ENCODE measurements at regions not wholly inside any gene's neighbourhood (a gene's known extent, or its start where the extent isn't known, plus 50 kb on each side); places are given as distances from the start of the nearest gene placed in this dataset.

GRCh38 chr5:63262185-63262981, 683.8 kb downstream of the LRRC70 start:
- Histone ChIP-seq H4K20me1 (ENCODE audit: insufficient read depth, low read length) (no peaks in the 10 kb centered on the region), H3K27ac (ENCODE audit: low read depth, low read length, poor library complexity, severe bottlenecking) (no peak overlapping the region), H3K36me3 (ENCODE audit: insufficient read depth, low read length) (no peaks in the 10 kb centered on the region), H3K9me2 (ENCODE audit: insufficient read depth, low read length) (no peaks in the 10 kb centered on the region), H3K79me2 (ENCODE audit: insufficient read depth, low read depth, low read length) (no peaks in the 10 kb centered on the region), H3K4me2 (ENCODE audit: low read length) (no peak overlapping the region), H2AFZ (ENCODE audit: low read length) (no peak overlapping the region), H3K4me1 (ENCODE audit: insufficient read depth, low read length, poor library complexity, severe bottlenecking) (no peaks in the 10 kb centered on the region), H3K4me3 (ENCODE audit: low read depth, low read length, poor library complexity, severe bottlenecking) (no peak overlapping the region), H3K9me3 (ENCODE audit: low read length) (no peaks in the 10 kb centered on the region)
- DNase-seq (ENCODE audit: low spot score) = no peak
- ChIA-PET POLR2A (no interaction called here), CTCF (ENCODE audit: unreplicated experiment) (no interaction called here)
- no peak for TF ChIP-seq CTCF (conservative IDR thresholded peaks at IDR 0.05; ENCODE audit: low read length)
- TF ChIP-seq EZH2phosphoT487 (IDR thresholded peaks at IDR 0.05; ENCODE audit: borderline replicate concordance, low read depth, low read length) = no peak
- no TSS peak for BruUV-seq (replicated peaks)
- intact Hi-C loops (cut with micrococcal nuclease; ENCODE audit: unreplicated experiment) = no loop called here

GRCh38 chr5:63261695-63262094, 683.1 kb downstream of the LRRC70 start:
- Histone ChIP-seq H3K4me3 (ENCODE audit: low read depth, low read length, poor library complexity, severe bottlenecking) (no peak overlapping the region), H3K36me3 (ENCODE audit: insufficient read depth, low read length) (no peaks in the 10 kb centered on the region), H3K4me1 (ENCODE audit: insufficient read depth, low read length, poor library complexity, severe bottlenecking) (no peaks in the 10 kb centered on the region), H3K79me2 (ENCODE audit: insufficient read depth, low read depth, low read length) (no peaks in the 10 kb centered on the region), H3K9me2 (ENCODE audit: insufficient read depth, low read length) (no peaks in the 10 kb centered on the region), H3K4me2 (ENCODE audit: low read length) (no peak overlapping the region), H4K20me1 (ENCODE audit: insufficient read depth, low read length) (no peaks in the 10 kb centered on the region), H3K9me3 (ENCODE audit: low read length) (no peaks in the 10 kb centered on the region), H3K27ac (ENCODE audit: low read depth, low read length, poor library complexity, severe bottlenecking) (no peak overlapping the region), H2AFZ (ENCODE audit: low read length) (no peak overlapping the region)
- ChIA-PET POLR2A (no interaction called here), CTCF (ENCODE audit: unreplicated experiment) (no interaction called here)
- DNase-seq (ENCODE audit: low spot score) = no peak
- TF ChIP-seq CTCF (conservative IDR thresholded peaks at IDR 0.05; ENCODE audit: low read length) = no peak
- TF ChIP-seq EZH2phosphoT487 (IDR thresholded peaks at IDR 0.05; ENCODE audit: borderline replicate concordance, low read depth, low read length) = no peak
- no TSS peak for BruUV-seq (replicated peaks)
- intact Hi-C loops (cut with micrococcal nuclease; ENCODE audit: unreplicated experiment) = no loop called here

- no peak for TF ChIP-seq CTCF (conservative IDR thresholded peaks at IDR 0.05; ENCODE audit: low read length)
- no peak for TF ChIP-seq EZH2phosphoT487 (IDR thresholded peaks at IDR 0.05; ENCODE audit: borderline replicate concordance, low read depth, low read length)
- no TSS peak for BruUV-seq (replicated peaks)
- CTCF ChIA-PET (ENCODE audit: unreplicated experiment) = no interaction called here
Measured at GRCh38 chr5:63255594-63255993, 677.0 kb downstream of the LRRC70 start.

More at GRCh38 chr5:63255594-63255993, 677.0 kb downstream of the LRRC70 start:
- Histone ChIP-seq H4K20me1 (ENCODE audit: insufficient read depth, low read length) (no peaks in the 10 kb centered on the region), H3K9me2 (ENCODE audit: insufficient read depth, low read length) (no peaks in the 10 kb centered on the region), H3K9me3 (ENCODE audit: low read length) (no peaks in the 10 kb centered on the region), H3K4me3 (ENCODE audit: low read depth, low read length, poor library complexity, severe bottlenecking) (no peak overlapping the region), H2AFZ (ENCODE audit: low read length) (no peak overlapping the region), H3K27ac (ENCODE audit: low read depth, low read length, poor library complexity, severe bottlenecking) (no peak overlapping the region), H3K4me2 (ENCODE audit: low read length) (no peak overlapping the region), H3K4me1 (ENCODE audit: insufficient read depth, low read length, poor library complexity, severe bottlenecking) (no peaks in the 10 kb centered on the region), H3K36me3 (ENCODE audit: insufficient read depth, low read length) (no peaks in the 10 kb centered on the region), H3K79me2 (ENCODE audit: insufficient read depth, low read depth, low read length) (no peaks in the 10 kb centered on the region)
- intact Hi-C loops (cut with micrococcal nuclease; ENCODE audit: unreplicated experiment) = no loop called here
- POLR2A ChIA-PET = no interaction called here
- DNase-seq (ENCODE audit: low spot score) = no peak
